Daoy (cell line): ENCODE measurements at regions not wholly inside any gene's neighbourhood (a gene's known extent, or its start where the extent isn't known, plus 50 kb on each side); places are given as distances from the start of the nearest gene placed in this dataset.
"Not testable (repeated sequence)": the region's sequence is repeated elsewhere in the genome, so short reads cannot be mapped to it uniquely, and the experiment has no call there.

ENCODE experiments used
- DNase-seq: peaks from one replicate; pipeline ENCODE4 v3.0.0-alpha.2; 2015; ENCODE audit warnings: low read depth

GRCh38 chr21:9764294-9764693 is 757.1 kb upstream of the TPTE start:
- not testable (repeated sequence) for DNase-seq

GRCh38 chr21:9765538-9765937 is 755.8 kb upstream of the TPTE start:
- DNase-seq: not testable (repeated sequence)

- peak; percentile 81 for DNase-seq
Measured at GRCh38 chr21:9766890-9767591, 754.3 kb upstream of the TPTE start.

- peak; percentile 86 for DNase-seq
Measured at GRCh38 chr21:9767592-9768375, 753.6 kb upstream of the TPTE start.

GRCh38 chr21:9768376-9769130 is 752.8 kb upstream of the TPTE start:
- DNase-seq: not testable (repeated sequence)

GRCh38 chr21:9769131-9769498 is 752.3 kb upstream of the TPTE start:
- not testable (repeated sequence) for DNase-seq

GRCh38 chr21:9769718-9770690 is 751.4 kb upstream of the TPTE start:
- DNase-seq: not testable (repeated sequence)

- DNase-seq: peak; percentile 56
Measured at GRCh38 chr21:9771466-9772347, 749.7 kb upstream of the TPTE start.

GRCh38 chr21:9772348-9772672 is 749.1 kb upstream of the TPTE start:
- no peak for DNase-seq

- DNase-seq: not testable (repeated sequence)
Measured at GRCh38 chr21:9772877-9773420, 748.4 kb upstream of the TPTE start.

- no peak for DNase-seq
Measured at GRCh38 chr21:9774347-9774746, 747.0 kb upstream of the TPTE start.

- DNase-seq: not testable (repeated sequence)
Measured at GRCh38 chr21:9774901-9775593, 746.3 kb upstream of the TPTE start.

GRCh38 chr21:9775877-9776276 is 745.5 kb upstream of the TPTE start:
- not testable (repeated sequence) for DNase-seq

GRCh38 chr21:9776286-9777020 is 744.9 kb upstream of the TPTE start:
- DNase-seq: not testable (repeated sequence)

- not testable (repeated sequence) for DNase-seq
Measured at GRCh38 chr21:9778541-9778940, 742.8 kb upstream of the TPTE start.

- no peak for DNase-seq
Measured at GRCh38 chr21:9780441-9780937, 740.9 kb upstream of the TPTE start.

- DNase-seq: not testable (repeated sequence)
Measured at GRCh38 chr21:9783587-9783986, 737.8 kb upstream of the TPTE start.

GRCh38 chr21:9784201-9784600 is 737.2 kb upstream of the TPTE start:
- DNase-seq: not testable (repeated sequence)
